GM08714 (cell line): ENCODE measurements at regions not wholly inside any gene's neighbourhood (a gene's known extent, or its start where the extent isn't known, plus 50 kb on each side); places are given as distances from the start of the nearest gene placed in this dataset.

ENCODE experiments used
- H3K4me3 ChIP-seq: fragments of 200-500 bp; sonication (Bioruptor generic); 2 replicates; pipeline ENCODE4 v1.5.1; 2014; ENCODE audit warnings: mild to moderate bottlenecking, low read length, inconsistent platforms
- ZNF274 ChIP-seq: IDR thresholded peaks from 2 replicates; pipeline ENCODE4 v1.6.1; 2012; ENCODE audit warnings: mild to moderate bottlenecking, low read depth, low read length

- no peak overlapping the region for H3K4me3 ChIP-seq
- no peak for TF ChIP-seq ZNF274
Observed at GRCh38 chr1:104932030-104932915, 1182.6 kb downstream of the AMY1C start.

GRCh38 chr1:104932949-104933679, 1183.4 kb downstream of the AMY1C start:
- no peak overlapping the region for H3K4me3 ChIP-seq
- no peak for TF ChIP-seq ZNF274

DNA sequence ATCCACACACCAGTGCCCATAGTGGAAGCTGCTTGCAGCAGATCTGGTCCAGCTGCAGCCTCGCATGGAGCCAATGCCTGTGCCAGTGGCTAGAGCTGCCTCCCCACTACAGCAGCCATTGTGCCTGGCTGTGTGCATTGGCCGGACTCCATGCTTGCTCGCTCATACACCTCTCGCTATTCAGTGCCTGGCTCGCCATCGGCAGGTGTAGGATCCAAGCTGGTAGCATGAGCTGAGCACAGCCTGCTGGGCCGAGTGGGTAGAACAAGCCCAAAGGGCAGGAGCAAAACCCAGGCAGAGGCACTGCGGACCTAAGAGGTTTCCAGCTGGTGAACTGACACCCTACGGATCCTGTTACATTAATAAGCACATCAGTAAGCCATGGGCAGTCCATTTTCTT, 1184.1 kb downstream of the AMY1C start:
- no peak overlapping the region for H3K4me3 ChIP-seq
- no peak for TF ChIP-seq ZNF274

DNA sequence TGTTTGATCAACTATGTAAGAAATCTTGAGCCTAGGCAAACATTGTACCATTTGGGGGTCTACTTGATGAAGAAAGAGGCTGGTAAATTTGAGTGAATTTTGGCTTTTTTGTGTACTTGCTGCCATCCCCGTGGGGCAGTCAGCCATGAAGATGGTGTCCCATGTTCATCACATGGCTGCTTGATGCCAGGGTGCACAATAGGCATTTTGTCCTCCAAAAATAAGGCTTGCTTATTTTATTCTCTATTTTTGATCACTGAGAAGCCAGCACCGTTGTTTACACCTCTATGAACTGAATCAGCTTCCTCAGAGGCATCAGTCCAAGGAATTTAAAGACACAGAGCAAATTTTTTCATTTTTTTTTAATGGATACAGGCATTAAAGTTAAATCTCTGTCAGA, 1195.7 kb downstream of the AMY1C start:
- no peak overlapping the region for H3K4me3 ChIP-seq
- TF ChIP-seq ZNF274 = no peak

DNA sequence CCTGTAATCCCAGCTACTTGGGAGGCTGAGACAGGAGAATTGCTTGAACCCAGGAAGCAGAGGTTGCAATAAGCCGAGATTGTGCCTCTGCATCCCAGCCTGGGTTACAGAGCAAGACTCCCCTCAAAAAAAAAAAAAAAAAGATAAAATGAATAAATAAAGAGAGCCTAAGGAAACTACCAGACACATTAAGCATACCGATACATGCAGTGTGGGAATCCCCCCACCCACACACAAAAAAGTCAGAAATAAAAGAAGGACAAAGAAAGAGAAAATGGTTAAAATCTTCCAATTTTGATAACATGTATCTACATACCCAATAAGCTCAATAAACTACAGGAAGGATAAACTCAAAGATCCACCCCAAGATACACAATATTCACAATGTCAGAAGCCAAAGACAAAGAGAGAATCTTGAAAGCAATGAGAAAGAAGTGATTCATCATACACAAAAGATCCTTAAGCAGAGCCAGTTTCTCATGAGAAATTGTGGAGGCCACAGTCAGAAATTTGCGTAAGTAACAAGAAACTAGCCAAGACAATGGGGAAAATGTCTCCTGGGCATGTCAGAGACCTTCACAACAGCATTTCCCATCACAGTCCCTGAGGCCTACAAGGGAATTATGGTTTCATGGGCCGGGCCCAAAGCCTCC, 1197.0 kb downstream of the AMY1C start:
- no peak overlapping the region for H3K4me3 ChIP-seq
- no peak for TF ChIP-seq ZNF274

- H3K4me3 ChIP-seq = no peak overlapping the region
- TF ChIP-seq ZNF274 = no peak
Observed at GRCh38 chr1:104953555-104953954, 1203.9 kb downstream of the AMY1C start.

DNA sequence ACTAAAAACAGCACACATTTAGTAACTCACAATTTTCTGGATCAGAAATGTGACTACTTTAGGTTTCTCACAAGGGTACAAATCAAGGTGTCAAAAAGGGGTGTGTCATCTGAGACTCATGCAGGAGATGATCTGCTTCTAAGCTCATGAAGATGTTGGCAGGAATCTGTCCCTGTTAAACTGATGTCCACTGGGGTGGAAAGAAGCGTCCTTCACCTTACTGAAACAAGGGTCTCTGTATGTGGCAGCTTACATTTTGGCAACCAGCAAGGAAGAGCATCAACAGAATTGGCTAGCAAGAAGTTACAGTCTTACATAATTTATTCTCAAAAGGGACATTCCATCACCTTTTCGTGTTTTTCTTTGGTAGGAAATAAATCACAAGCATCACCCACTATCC, 1223.8 kb downstream of the AMY1C start:
- H3K4me3 ChIP-seq = no peak overlapping the region

GRCh38 chr1:104979651-104980050, 1230.0 kb downstream of the AMY1C start:
- TF ChIP-seq ZNF274 = no peak
- no peak overlapping the region for H3K4me3 ChIP-seq

More for the DNA sequence above, 1223.8 kb downstream of the AMY1C start:
- TF ChIP-seq ZNF274 = no peak

GRCh38 chr1:104987210-104987609, 1237.5 kb downstream of the AMY1C start:
- H3K4me3 ChIP-seq = peak overlapping the region; percentile 41; the same call in 1 of the 2 replicates
- no peak for TF ChIP-seq ZNF274

DNA sequence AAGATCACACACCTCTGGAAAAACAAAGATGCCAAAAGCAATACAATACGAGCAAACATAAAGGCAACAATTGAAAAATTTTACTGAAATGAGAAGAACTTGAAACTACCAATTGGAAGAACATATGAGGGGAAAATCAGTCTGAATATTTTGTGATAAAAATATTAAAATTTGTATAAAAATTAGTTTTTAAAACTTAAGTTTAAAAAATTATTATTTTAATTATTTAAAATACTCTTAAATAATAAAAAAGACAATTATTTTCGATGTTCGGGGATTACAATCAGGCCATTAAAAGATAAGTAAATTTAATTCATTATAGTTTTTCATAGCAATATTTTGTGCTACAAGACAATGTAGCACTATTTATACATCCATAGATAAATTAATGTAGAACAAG, 1239.3 kb downstream of the AMY1C start:
- H3K4me3 ChIP-seq = no peak overlapping the region
- TF ChIP-seq ZNF274 = no peak

DNA sequence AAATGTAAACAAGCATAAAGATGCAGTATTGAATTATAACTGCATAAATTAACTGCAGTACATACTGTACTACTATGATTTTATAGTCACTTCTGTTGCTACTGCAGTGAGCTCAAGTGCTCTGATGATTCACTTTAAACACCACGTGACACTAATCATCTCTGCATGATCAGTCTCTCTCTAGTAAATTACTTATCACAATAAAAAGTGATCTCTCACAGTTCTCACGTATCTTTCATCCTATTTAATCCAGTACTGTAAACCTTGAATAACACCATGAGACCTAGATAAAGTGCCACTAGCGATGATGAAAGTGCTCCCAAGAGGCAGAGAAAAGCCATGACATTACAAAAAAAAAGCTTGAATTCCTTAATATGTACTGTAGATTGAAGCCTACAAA, 1242.0 kb downstream of the AMY1C start:
- no peak for TF ChIP-seq ZNF274
- H3K4me3 ChIP-seq = no peak overlapping the region

- no peak for TF ChIP-seq ZNF274
- no peak overlapping the region for H3K4me3 ChIP-seq
Observed at GRCh38 chr1:105000793-105001192, 1251.1 kb downstream of the AMY1C start.

DNA sequence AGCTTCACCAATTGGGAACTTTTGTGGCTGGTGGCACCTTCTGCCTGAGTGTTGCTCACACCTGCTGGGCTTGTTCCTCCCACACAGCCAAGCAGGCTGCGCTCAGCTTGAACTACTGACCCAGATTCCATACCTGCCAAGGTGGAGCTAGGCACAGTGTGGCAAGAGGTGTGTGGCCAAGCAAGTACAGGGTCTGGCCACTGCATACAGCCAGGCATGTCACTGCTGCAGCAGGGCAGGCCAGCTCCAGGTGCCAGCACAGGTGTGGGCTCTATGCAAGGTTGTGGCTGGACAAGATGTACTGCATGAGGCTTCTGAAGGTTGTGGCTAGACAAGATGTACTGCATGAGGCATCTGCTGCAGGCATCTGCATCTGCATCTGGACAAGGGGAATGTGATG, 1254.8 kb downstream of the AMY1C start:
- H3K4me3 ChIP-seq = no peak overlapping the region
- TF ChIP-seq ZNF274 = no peak

DNA sequence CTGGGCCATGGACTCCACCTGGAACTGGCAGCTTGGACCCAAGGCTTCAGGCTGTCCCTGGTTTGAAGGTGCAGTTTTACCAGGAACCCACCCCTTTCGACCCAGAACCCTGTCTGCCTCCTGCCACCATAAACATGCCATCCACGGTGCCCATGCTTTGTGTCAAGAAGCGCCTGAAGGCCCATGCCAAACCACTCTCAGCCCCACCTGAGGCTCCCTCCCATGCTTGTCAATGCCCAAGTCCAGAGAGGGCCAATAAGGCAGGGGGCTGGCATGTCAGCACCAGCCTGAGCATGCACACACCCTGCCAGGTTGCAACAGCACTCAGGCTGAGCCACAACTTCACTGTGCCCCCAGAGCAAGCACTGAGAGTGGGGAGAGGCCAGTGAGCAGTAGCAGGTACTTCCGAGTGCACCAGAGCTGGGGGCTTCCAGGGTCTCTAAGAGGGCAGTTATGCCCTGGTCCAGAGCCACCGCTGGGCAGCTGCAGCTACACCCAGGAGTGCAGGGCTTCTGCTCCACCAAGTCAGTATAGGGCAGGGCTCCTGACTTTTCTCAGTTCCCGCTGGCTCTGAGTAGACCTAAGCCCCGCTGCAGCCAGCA, 1256.0 kb downstream of the AMY1C start:
- no peak overlapping the region for H3K4me3 ChIP-seq
- TF ChIP-seq ZNF274 = no peak
